ENCODE measurements at regions not wholly inside any gene's neighbourhood (a gene's known extent, or its start where the extent isn't known, plus 50 kb on each side); places are given as distances from the start of the nearest gene placed in this dataset.

DNA sequence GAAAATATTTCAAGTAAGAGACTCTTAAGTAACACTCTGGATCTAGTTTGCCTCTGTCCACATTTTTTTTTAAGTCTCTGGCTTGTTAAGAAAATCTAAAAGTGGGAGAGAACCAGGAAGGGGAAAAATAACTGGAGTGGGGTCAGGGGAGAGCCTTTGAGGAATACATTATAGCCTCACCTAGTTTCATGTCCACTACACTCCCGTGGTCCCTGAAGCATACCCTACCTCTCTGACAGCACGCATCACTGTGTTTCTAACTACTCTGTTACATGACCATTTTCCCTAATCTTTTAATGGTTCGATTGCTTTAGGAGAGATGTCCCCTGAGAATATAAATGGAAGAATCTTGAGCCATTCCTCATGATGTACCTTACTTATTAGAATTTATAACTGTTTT, 318.3 kb downstream of the TMEM167A start:
- WGBS = 90% methylated on average over 3 of the region's 3 CpGs
- H3K27me3 ChIP-seq (ENCODE audit: control insufficient read depth in 4 of 4, insufficient read depth in 4 of 4, low read length in 3 of 4) = no peaks in the 10 kb centered on the region
- no peak overlapping the region for H3K27ac ChIP-seq (ENCODE audit: low read depth in 1 of 2, low read length in 2 of 2)
- H3K9ac ChIP-seq (ENCODE audit: low read depth in 1 of 2, low read length in 2 of 2) = no peak overlapping the region
- no peak for DNase-seq (ENCODE audit: low spot score)
- TF ChIP-seq GABPA (IDR thresholded peaks at IDR 0.05 in 1 of 2, conservative IDR thresholded peaks at IDR 0.05 in 1 of 2) (no peak), EGR1 (IDR thresholded peaks at IDR 0.05; ENCODE audit: low read depth in 2 of 2) (no peak), TAF1 (conservative IDR thresholded peaks at IDR 0.05) (no peak), RAD21 (IDR thresholded peaks at IDR 0.05) (no peak), SP1 (IDR thresholded peaks at IDR 0.05) (no peak), YY1 (IDR thresholded peaks at IDR 0.05) (no peak), MAX (IDR thresholded peaks at IDR 0.05) (no peak)
- no peaks in the 10 kb centered on the region for H3K4me1 ChIP-seq (ENCODE audit: control insufficient read depth in 4 of 4, insufficient read depth in 4 of 4, low read length in 3 of 4)
- no peaks in the 10 kb centered on the region for H3K9me3 ChIP-seq (ENCODE audit: control insufficient read depth in 4 of 4, low read length in 3 of 4)
- no peak overlapping the region for H3K4me3 ChIP-seq (ENCODE audit: low read depth in 1 of 3, low read length in 3 of 3)
- no peaks in the 10 kb centered on the region for H3K36me3 ChIP-seq (ENCODE audit: control insufficient read depth in 4 of 4, insufficient read depth in 3 of 4, low read depth in 1 of 4, low read length in 3 of 4)

DNA sequence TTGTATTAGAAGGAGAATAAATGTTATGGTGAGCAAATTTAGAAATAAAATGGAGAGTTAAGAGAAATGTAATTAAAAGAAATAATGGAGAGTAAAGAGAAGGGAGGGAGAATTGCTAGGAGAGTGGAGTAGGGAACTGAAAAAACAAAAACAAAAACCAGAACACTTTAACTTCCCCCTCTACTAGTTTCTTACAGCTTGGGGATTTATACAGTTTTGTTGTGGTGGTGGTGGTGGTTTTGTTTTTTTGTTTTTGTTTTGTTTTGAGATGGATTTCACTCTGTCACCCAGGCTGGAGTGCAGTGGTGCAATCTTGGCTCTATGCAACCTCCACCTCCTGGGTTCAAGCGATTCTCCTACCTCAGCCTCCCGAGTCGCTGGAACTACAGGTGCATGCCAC, 322.4 kb downstream of the TMEM167A start:
- 96% methylated on average over 3 of the region's 3 CpGs for WGBS
- Histone ChIP-seq H3K4me1 (ENCODE audit: control insufficient read depth in 4 of 4, insufficient read depth in 4 of 4, low read length in 3 of 4) (no peaks in the 10 kb centered on the region), H3K36me3 (ENCODE audit: control insufficient read depth in 4 of 4, insufficient read depth in 3 of 4, low read depth in 1 of 4, low read length in 3 of 4) (no peaks in the 10 kb centered on the region), H3K9ac (ENCODE audit: low read depth in 1 of 2, low read length in 2 of 2) (no peak overlapping the region), H3K4me3 (ENCODE audit: low read depth in 1 of 3, low read length in 3 of 3) (no peak overlapping the region), H3K27ac (ENCODE audit: low read depth in 1 of 2, low read length in 2 of 2) (no peak overlapping the region), H3K27me3 (ENCODE audit: control insufficient read depth in 4 of 4, insufficient read depth in 4 of 4, low read length in 3 of 4) (no peaks in the 10 kb centered on the region), H3K9me3 (ENCODE audit: control insufficient read depth in 4 of 4, low read length in 3 of 4) (peaks cover 0 to 3% (median under 1%) of the 10 kb centered on the region in 4 donors)
- no peak for DNase-seq (ENCODE audit: low spot score)
- no peak for TF ChIP-seq HNF4G (IDR thresholded peaks at IDR 0.05)
- TF ChIP-seq NR2F2 (IDR thresholded peaks at IDR 0.05) = no peak
- no peak for TF ChIP-seq FOXA2 (IDR thresholded peaks at IDR 0.05)
- TF ChIP-seq HNF4A (conservative IDR thresholded peaks at IDR 0.05) = no peak
- no peak for TF ChIP-seq EGR1 (IDR thresholded peaks at IDR 0.05; ENCODE audit: low read depth in 2 of 2)
- TF ChIP-seq YY1 (IDR thresholded peaks at IDR 0.05) = no peak
- no peak for TF ChIP-seq CTCF (IDR thresholded peaks at IDR 0.05; ENCODE audit: low read depth, low read length, missing input control)
- TF ChIP-seq, protein P1, sequence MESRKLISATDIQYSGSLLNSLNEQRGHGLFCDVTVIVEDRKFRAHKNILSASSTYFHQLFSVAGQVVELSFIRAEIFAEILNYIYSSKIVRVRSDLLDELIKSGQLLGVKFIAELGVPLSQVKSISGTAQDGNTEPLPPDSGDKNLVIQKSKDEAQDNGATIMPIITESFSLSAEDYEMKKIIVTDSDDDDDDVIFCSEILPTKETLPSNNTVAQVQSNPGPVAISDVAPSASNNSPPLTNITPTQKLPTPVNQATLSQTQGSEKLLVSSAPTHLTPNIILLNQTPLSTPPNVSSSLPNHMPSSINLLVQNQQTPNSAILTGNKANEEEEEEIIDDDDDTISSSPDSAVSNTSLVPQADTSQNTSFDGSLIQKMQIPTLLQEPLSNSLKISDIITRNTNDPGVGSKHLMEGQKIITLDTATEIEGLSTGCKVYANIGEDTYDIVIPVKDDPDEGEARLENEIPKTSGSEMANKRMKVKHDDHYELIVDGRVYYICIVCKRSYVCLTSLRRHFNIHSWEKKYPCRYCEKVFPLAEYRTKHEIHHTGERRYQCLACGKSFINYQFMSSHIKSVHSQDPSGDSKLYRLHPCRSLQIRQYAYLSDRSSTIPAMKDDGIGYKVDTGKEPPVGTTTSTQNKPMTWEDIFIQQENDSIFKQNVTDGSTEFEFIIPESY (IDR thresholded peaks at IDR 0.05) = no peak
- TF ChIP-seq TAF1 (conservative IDR thresholded peaks at IDR 0.05) = no peak

- Histone ChIP-seq H3K27me3 (ENCODE audit: control insufficient read depth in 4 of 4, insufficient read depth in 4 of 4, low read length in 3 of 4) (no peaks in the 10 kb centered on the region), H3K9ac (ENCODE audit: low read depth in 1 of 2, low read length in 2 of 2) (no peak overlapping the region), H3K4me1 (ENCODE audit: control insufficient read depth in 4 of 4, insufficient read depth in 4 of 4, low read length in 3 of 4) (no peaks in the 10 kb centered on the region), H3K27ac (ENCODE audit: low read depth in 1 of 2, low read length in 2 of 2) (no peak overlapping the region), H3K36me3 (ENCODE audit: control insufficient read depth in 4 of 4, insufficient read depth in 3 of 4, low read depth in 1 of 4, low read length in 3 of 4) (no peaks in the 10 kb centered on the region), H3K9me3 (ENCODE audit: control insufficient read depth in 4 of 4, low read length in 3 of 4) (peaks cover 0 to 3% (median under 1%) of the 10 kb centered on the region in 4 donors), H3K4me3 (ENCODE audit: low read depth in 1 of 3, low read length in 3 of 3) (no peak overlapping the region)
- no peak for DNase-seq (ENCODE audit: low spot score)
- WGBS = 66% methylated on average over 3 of the region's 3 CpGs
- TF ChIP-seq TAF1 (conservative IDR thresholded peaks at IDR 0.05) = no peak
- TF ChIP-seq JUND (IDR thresholded peaks at IDR 0.05) = no peak
- TF ChIP-seq FOXA1 (IDR thresholded peaks at IDR 0.05) = no peak
- no peak for TF ChIP-seq MAX (IDR thresholded peaks at IDR 0.05)
- no peak for TF ChIP-seq YY1 (IDR thresholded peaks at IDR 0.05)
- TF ChIP-seq RAD21 (IDR thresholded peaks at IDR 0.05) = no peak
- TF ChIP-seq NR2F2 (IDR thresholded peaks at IDR 0.05) = no peak
- TF ChIP-seq RXRA (IDR thresholded peaks at IDR 0.05) = no peak
- TF ChIP-seq REST (IDR thresholded peaks at IDR 0.05) = no peak
- TF ChIP-seq EGR1 (IDR thresholded peaks at IDR 0.05; ENCODE audit: low read depth in 2 of 2) = no peak
Measured at GRCh38 chr5:82754036-82754746, 323.0 kb downstream of the TMEM167A start.
